H1 (cell line): ENCODE measurements at regions not wholly inside any gene's neighbourhood (a gene's known extent, or its start where the extent isn't known, plus 50 kb on each side); places are given as distances from the start of the nearest gene placed in this dataset.

ENCODE experiments used
- CTCF ChIA-PET: fragments of 300-600 bp; sonication (Branson Sonifier 250); formaldehyde crosslinking; loops from one replicate; lab custom pipeline; 2021; ENCODE audit not compliant: partially characterized antibody; lab: Charles Lee
- POLR2A ChIA-PET: fragments of 300-600 bp; sonication (Branson Sonifier 250); formaldehyde crosslinking; loops from one replicate; lab custom pipeline; 2021; ENCODE audit warnings: inconsistent platforms; ENCODE audit not compliant: partially characterized antibody; lab: Charles Lee
- DNase-seq, 2 experiments: peaks; one replicate each; pipeline versions ENCODE4 v3.0.0 to v3.0.0-alpha.2; 2010 to 2022; ENCODE audit warnings: low spot score in 2 of 2, low read depth in 1 of 2, mixed read lengths in 1 of 2
- FAIRE-seq: peaks from 2 replicates; lab custom pipeline; 2011; peaks lifted over from hg19 to GRCh38; lab: Jason Lieb, UNC
- H2AFZ ChIP-seq: 2 replicates; pipeline ENCODE4 v1.8.1; 2012; ENCODE audit warnings: low read length, inconsistent platforms
- H2AK5ac ChIP-seq: 2 replicates; pipeline ENCODE4 v1.6.1; 2013; ENCODE audit warnings: low read depth, low read length
- H2BK120ac ChIP-seq: replicated peaks from 2 replicates; pipeline ENCODE3; 2013; ENCODE audit warnings: low read depth, low read length, inconsistent platforms
- H2BK12ac ChIP-seq: 2 replicates; pipeline ENCODE4 v1.6.1; 2013; ENCODE audit warnings: low read depth, low read length
- H2BK15ac ChIP-seq: 2 replicates; pipeline ENCODE4 v1.6.1; 2013; ENCODE audit warnings: low read length
- H2BK20ac ChIP-seq: 2 replicates; pipeline ENCODE4 v1.6.1; 2013; ENCODE audit warnings: low read length
- H2BK5ac ChIP-seq: 2 replicates; pipeline ENCODE4 v1.6.1; 2013; ENCODE audit warnings: low read depth, low read length
- H3K14ac ChIP-seq: 2 replicates; pipeline ENCODE4 v1.6.1; 2013; ENCODE audit warnings: inconsistent platforms; ENCODE audit not compliant: insufficient read length
- H3K18ac ChIP-seq: 2 replicates; pipeline ENCODE4 v1.6.1; 2013; ENCODE audit warnings: low read length; ENCODE audit errors: extremely low read depth
- H3K23ac ChIP-seq: 2 replicates; pipeline ENCODE4 v1.6.1; 2013; ENCODE audit warnings: inconsistent platforms; ENCODE audit not compliant: insufficient read length
- H3K23me2 ChIP-seq: 2 replicates; pipeline ENCODE4 v1.6.1; 2013; ENCODE audit warnings: low read depth, low read length
- H3K27ac ChIP-seq: 2 replicates; pipeline ENCODE4 v1.6.1; 2011; ENCODE audit warnings: low read depth, low read length, inconsistent platforms
- H3K27me3 ChIP-seq, 4 experiments: replicated peaks in 1 of 4; 1 replicate in 1 of 4; 2 replicates in 3 of 4; pipeline versions ENCODE4 v1.6.1 to v1.8.1; 2011 to 2013; ENCODE audit warnings: low read length in 3 of 4, mild to moderate bottlenecking in 3 of 4, inconsistent platforms in 2 of 4, mixed read lengths in 2 of 4, moderate library complexity in 1 of 4; ENCODE audit not compliant: control insufficient read depth in 3 of 4, insufficient read depth in 3 of 4; ENCODE audit errors: extremely low read depth in 1 of 4
- H3K36me3 ChIP-seq, 4 experiments: 2 replicates each; pipeline versions ENCODE4 v1.6.1 to v1.8.1; 2011 to 2013; ENCODE audit warnings: mild to moderate bottlenecking in 4 of 4, low read length in 3 of 4, moderate library complexity in 2 of 4, control low read depth in 1 of 4, inconsistent platforms in 1 of 4; ENCODE audit not compliant: insufficient read depth in 4 of 4, control insufficient read depth in 2 of 4
- H3K4ac ChIP-seq: replicated peaks from 2 replicates; pipeline ENCODE3; 2013; ENCODE audit warnings: low read length, low read depth, mixed read lengths, inconsistent platforms; ENCODE audit not compliant: insufficient read length
- H3K4me1 ChIP-seq, 4 experiments: replicated peaks in 1 of 4; 1 replicate in 1 of 4; 2 replicates in 3 of 4; pipeline versions ENCODE4 v1.6.1 to v1.8.1; 2011 to 2013; ENCODE audit warnings: low read length in 3 of 4, inconsistent platforms in 2 of 4, mixed read lengths in 1 of 4; ENCODE audit not compliant: insufficient read depth in 4 of 4, control insufficient read depth in 3 of 4
- H3K4me2 ChIP-seq, 2 experiments: 2 replicates each; pipeline versions ENCODE4 v1.6.1 to v1.8.1; 2011 to 2013; ENCODE audit warnings: low read depth in 2 of 2, low read length in 2 of 2, control low read depth in 1 of 2, inconsistent platforms in 1 of 2, mild to moderate bottlenecking in 1 of 2; ENCODE audit not compliant: insufficient read depth in 1 of 2
- H3K4me3 ChIP-seq, 4 experiments: fragments of 200-600, 300-600 bp in 1 of 4; sonication (generic), shearing (Covaris generic), sonication (Bioruptor Twin) in 1 of 4; 2 replicates each; pipeline versions ENCODE4 v1.5.1 to v1.8.1; 2011 to 2016; ENCODE audit warnings: low read length in 4 of 4, low read depth in 3 of 4, control low read depth in 2 of 4, inconsistent platforms in 2 of 4, mild to moderate bottlenecking in 2 of 4, mixed read lengths in 1 of 4, moderate library complexity in 1 of 4; ENCODE audit not compliant: insufficient read depth in 2 of 4; ENCODE audit errors: extremely low read depth in 1 of 4
- H3K56ac ChIP-seq: replicated peaks from 2 replicates; pipeline ENCODE3; 2013; ENCODE audit warnings: low read depth, mild to moderate bottlenecking, mixed read lengths, low read length, inconsistent platforms; ENCODE audit not compliant: insufficient read length
- H3K79me1 ChIP-seq: 2 replicates; pipeline ENCODE4 v1.6.1; 2013; ENCODE audit warnings: low read depth, low read length, control low read depth
- H3K79me2 ChIP-seq, 2 experiments: 2 replicates each; pipeline versions ENCODE4 v1.6.1 to v1.8.1; 2012 to 2013; ENCODE audit warnings: low read length in 2 of 2, mild to moderate bottlenecking in 2 of 2, inconsistent platforms in 1 of 2; ENCODE audit not compliant: insufficient read depth in 2 of 2, control insufficient read depth in 1 of 2
- H3K9ac ChIP-seq, 4 experiments: replicated peaks in 1 of 4; 1 replicate in 1 of 4; 2 replicates in 3 of 4; pipeline versions ENCODE4 v1.6.1 to v1.8.1; 2011 to 2013; ENCODE audit warnings: low read depth in 3 of 4, low read length in 3 of 4, control low read depth in 2 of 4, mild to moderate bottlenecking in 2 of 4, moderate library complexity in 2 of 4, inconsistent platforms in 1 of 4; ENCODE audit errors: extremely low read depth in 1 of 4
- H3K9me3 ChIP-seq, 2 experiments: 2 replicates each; pipeline versions ENCODE4 v1.6.1 to v1.8.1; 2012 to 2013; ENCODE audit warnings: mild to moderate bottlenecking in 2 of 2, moderate library complexity in 2 of 2, control low read depth in 1 of 2, inconsistent platforms in 1 of 2, low read depth in 1 of 2, low read length in 1 of 2, mixed read lengths in 1 of 2; ENCODE audit not compliant: insufficient read depth in 2 of 2
- H4K20me1 ChIP-seq, 2 experiments: replicated peaks in 1 of 2; 2 replicates each; pipeline versions ENCODE3 to v1.8.1; 2011 to 2013; ENCODE audit warnings: inconsistent platforms in 2 of 2, low read length in 2 of 2, mild to moderate bottlenecking in 1 of 2; ENCODE audit not compliant: insufficient read depth in 2 of 2, control insufficient read depth in 1 of 2
- H4K5ac ChIP-seq: 2 replicates; pipeline ENCODE4 v1.6.1; 2013; ENCODE audit warnings: low read length, low read depth, mixed read lengths, inconsistent platforms; ENCODE audit not compliant: insufficient read length
- H4K8ac ChIP-seq: 2 replicates; pipeline ENCODE4 v1.8.0; 2013; ENCODE audit warnings: mild to moderate bottlenecking, moderate library complexity, low read length, inconsistent platforms; ENCODE audit not compliant: insufficient read depth; ENCODE audit errors: extremely low read depth
- H4K91ac ChIP-seq: replicated peaks from 2 replicates; pipeline ENCODE3; 2013; ENCODE audit warnings: low read length, mixed read lengths, inconsistent platforms; ENCODE audit not compliant: insufficient read length
- BACH1 ChIP-seq: IDR thresholded peaks from 2 replicates; pipeline ENCODE4 v1.6.1; 2012; ENCODE audit warnings: low read length, improper control_type of control experiment
- CHD1 ChIP-seq: IDR thresholded peaks from 2 replicates; pipeline ENCODE4 v1.6.1; 2012; ENCODE audit warnings: low read depth, low read length, improper control_type of control experiment
- EZH2 ChIP-seq: fragments of 200-600 bp; sonication (generic); IDR thresholded peaks from 2 replicates; pipeline ENCODE4 v1.7.1; 2012; ENCODE audit warnings: low read depth, mild to moderate bottlenecking, moderate library complexity, low read length, inconsistent platforms; ENCODE audit not compliant: severe bottlenecking
- KDM1A ChIP-seq: fragments of 200-600, 300-600 bp; sonication (generic); IDR thresholded peaks from 2 replicates; pipeline ENCODE4 v1.7.1; 2016; ENCODE audit warnings: mild to moderate bottlenecking, low read length, borderline replicate concordance
- MAFK ChIP-seq: IDR thresholded peaks from 2 replicates; pipeline ENCODE4 v1.6.1; 2012; ENCODE audit warnings: low read depth, mild to moderate bottlenecking, improper control_type of control experiment, low read length
- POU5F1 ChIP-seq: IDR thresholded peaks from 2 replicates; pipeline ENCODE4 v1.6.1; 2011; ENCODE audit warnings: low read depth, mild to moderate bottlenecking, low read length, moderate library complexity
- RBBP5 ChIP-seq: IDR thresholded peaks from 2 replicates; pipeline ENCODE4 v1.7.1; 2012; ENCODE audit warnings: low read depth, mild to moderate bottlenecking, inconsistent platforms, low read length, moderate library complexity, borderline replicate concordance
- SAP30 ChIP-seq: fragments of 300-600 bp; sonication (generic); IDR thresholded peaks from 2 replicates; pipeline ENCODE4 v1.7.1; 2012; ENCODE audit warnings: low read length, moderate library complexity, mild to moderate bottlenecking, inconsistent platforms; ENCODE audit not compliant: insufficient read depth, insufficient replicate concordance
- YY1 ChIP-seq: IDR thresholded peaks from 2 replicates; pipeline ENCODE4 v1.6.1; 2011; ENCODE audit warnings: low read depth, mild to moderate bottlenecking, low read length
- WGBS, 2 experiments: shearing (Covaris generic) in 1 of 2; methylation state at CpG; one replicate each; pipeline versions ENCODE4 v1.1.6 to v1.1.7; 2013 to 2015; ENCODE audit warnings: low lambda C conversion rate in 2 of 2, mixed read lengths in 2 of 2, inconsistent platforms in 1 of 2, low coverage in 1 of 2, missing lambda C conversion rate in 1 of 2; ENCODE audit not compliant: insufficient replicate concordance in 2 of 2, insufficient coverage in 1 of 2, insufficient read length in 1 of 2; ENCODE audit errors: extremely low coverage in 1 of 2, missing lambda C conversion rate in 1 of 2; 5-methylcytosine and 5-hydroxymethylcytosine counted together
- TF ChIP-seq, protein P1 (sequence below), 3 experiments: IDR thresholded peaks; 1 replicate in 2 of 3; 2 replicates in 1 of 3; pipeline versions ENCODE4 v1.5.1 to v1.6.1; 2011; ENCODE audit warnings: low read length in 3 of 3, mild to moderate bottlenecking in 3 of 3, inconsistent platforms in 2 of 3, low read depth in 1 of 3, moderate library complexity in 1 of 3; ENCODE audit not compliant: insufficient read depth in 1 of 3; ENCODE audit errors: control extremely low read depth in 1 of 3
- TF ChIP-seq, protein P2 (sequence below): IDR thresholded peaks from 2 replicates; pipeline ENCODE4 v1.6.1; 2012; ENCODE audit warnings: low read length, inconsistent platforms

DNA sequence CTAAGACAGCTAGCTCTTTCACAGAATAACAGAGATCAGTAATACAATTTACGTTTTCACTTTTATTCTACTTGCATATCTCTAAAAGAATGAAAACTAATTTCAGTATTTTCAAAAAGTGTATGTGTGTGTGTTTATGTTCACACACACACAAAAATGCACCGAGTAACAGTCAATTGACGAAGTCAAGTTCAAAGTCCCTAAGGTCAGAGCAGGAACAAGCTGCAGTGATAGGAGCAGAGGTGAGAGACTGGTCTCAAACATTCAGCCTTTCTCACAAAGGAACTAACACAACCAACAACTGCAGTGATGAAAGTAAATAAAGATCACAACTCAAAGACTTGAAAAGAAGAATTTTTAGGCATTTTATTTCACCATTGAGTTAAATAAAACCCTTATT lies 429.7 kb downstream of the C12orf50 start:
- Histone ChIP-seq H2BK15ac (no peak overlapping the region), H2BK20ac (no peak overlapping the region), H2AK5ac (no peak overlapping the region), H3K4me3 (no peak overlapping the region), H4K20me1 (no peaks in the 10 kb centered on the region), H4K5ac (no peak overlapping the region), H2BK12ac (no peak overlapping the region), H3K9ac (no peak overlapping the region), H2BK120ac (no peak overlapping the region), H3K9me3 (no peaks in the 10 kb centered on the region), H3K14ac (no peak overlapping the region), H3K23ac (no peak overlapping the region), H2BK5ac (no peak overlapping the region), H3K36me3 (no peaks in the 10 kb centered on the region), H4K8ac (no peak overlapping the region), H3K4ac (no peak overlapping the region), H3K4me1 (no peaks in the 10 kb centered on the region), H3K79me2 (no peaks in the 10 kb centered on the region), H3K79me1 (no peaks in the 10 kb centered on the region), H3K56ac (no peak overlapping the region), H3K27me3 (no peaks in the 10 kb centered on the region), H3K23me2 (no peaks in the 10 kb centered on the region), H4K91ac (no peak overlapping the region), H2AFZ (no peak overlapping the region), H3K18ac (no peak overlapping the region), H3K4me2 (no peak overlapping the region), H3K27ac (no peak overlapping the region)
- ChIA-PET POLR2A (no interaction called here), CTCF (no interaction called here)
- no peak for DNase-seq
- FAIRE-seq = no peak
- 88% methylated on average over 3 of the region's 3 CpGs; no CpG with 5 or more reads in 1 of the 2 experiments for WGBS, 2 experiments
- TF ChIP-seq KDM1A (no peak), RBBP5 (no peak), BACH1 (no peak), CHD1 (no peak), SAP30 (no peak), MAFK (no peak), EZH2 (no peak), YY1 (no peak), POU5F1 (no peak)
- TF ChIP-seq, protein P1, sequence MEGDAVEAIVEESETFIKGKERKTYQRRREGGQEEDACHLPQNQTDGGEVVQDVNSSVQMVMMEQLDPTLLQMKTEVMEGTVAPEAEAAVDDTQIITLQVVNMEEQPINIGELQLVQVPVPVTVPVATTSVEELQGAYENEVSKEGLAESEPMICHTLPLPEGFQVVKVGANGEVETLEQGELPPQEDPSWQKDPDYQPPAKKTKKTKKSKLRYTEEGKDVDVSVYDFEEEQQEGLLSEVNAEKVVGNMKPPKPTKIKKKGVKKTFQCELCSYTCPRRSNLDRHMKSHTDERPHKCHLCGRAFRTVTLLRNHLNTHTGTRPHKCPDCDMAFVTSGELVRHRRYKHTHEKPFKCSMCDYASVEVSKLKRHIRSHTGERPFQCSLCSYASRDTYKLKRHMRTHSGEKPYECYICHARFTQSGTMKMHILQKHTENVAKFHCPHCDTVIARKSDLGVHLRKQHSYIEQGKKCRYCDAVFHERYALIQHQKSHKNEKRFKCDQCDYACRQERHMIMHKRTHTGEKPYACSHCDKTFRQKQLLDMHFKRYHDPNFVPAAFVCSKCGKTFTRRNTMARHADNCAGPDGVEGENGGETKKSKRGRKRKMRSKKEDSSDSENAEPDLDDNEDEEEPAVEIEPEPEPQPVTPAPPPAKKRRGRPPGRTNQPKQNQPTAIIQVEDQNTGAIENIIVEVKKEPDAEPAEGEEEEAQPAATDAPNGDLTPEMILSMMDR (IDR thresholded peaks at IDR 0.05; ENCODE audit: control extremely low read depth in 1 of 3, insufficient read depth in 1 of 3, low read depth in 1 of 3, low read length in 3 of 3) = no peak
- TF ChIP-seq, protein P2, sequence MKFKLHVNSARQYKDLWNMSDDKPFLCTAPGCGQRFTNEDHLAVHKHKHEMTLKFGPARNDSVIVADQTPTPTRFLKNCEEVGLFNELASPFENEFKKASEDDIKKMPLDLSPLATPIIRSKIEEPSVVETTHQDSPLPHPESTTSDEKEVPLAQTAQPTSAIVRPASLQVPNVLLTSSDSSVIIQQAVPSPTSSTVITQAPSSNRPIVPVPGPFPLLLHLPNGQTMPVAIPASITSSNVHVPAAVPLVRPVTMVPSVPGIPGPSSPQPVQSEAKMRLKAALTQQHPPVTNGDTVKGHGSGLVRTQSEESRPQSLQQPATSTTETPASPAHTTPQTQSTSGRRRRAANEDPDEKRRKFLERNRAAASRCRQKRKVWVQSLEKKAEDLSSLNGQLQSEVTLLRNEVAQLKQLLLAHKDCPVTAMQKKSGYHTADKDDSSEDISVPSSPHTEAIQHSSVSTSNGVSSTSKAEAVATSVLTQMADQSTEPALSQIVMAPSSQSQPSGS = no peak
